ENCODE measurements at regions not wholly inside any gene's neighbourhood (a gene's known extent, or its start where the extent isn't known, plus 50 kb on each side); places are given as distances from the start of the nearest gene placed in this dataset.

GRCh38 chr3:40975711-40976121 lies 223.6 kb upstream of the CTNNB1 start:
- DNase-seq (ENCODE audit: low read depth in 2 of 3, low spot score in 2 of 3) = no peak

GRCh38 chr3:40976241-40976640 lies 223.1 kb upstream of the CTNNB1 start:
- DNase-seq (ENCODE audit: low read depth in 2 of 3, low spot score in 2 of 3) = no peak

GRCh38 chr3:40978442-40978841 lies 220.9 kb upstream of the CTNNB1 start:
- no peak for DNase-seq (ENCODE audit: low read depth in 2 of 3, low spot score in 2 of 3)

- DNase-seq (ENCODE audit: low read depth in 2 of 3, low spot score in 2 of 3) = no peak
Observed at GRCh38 chr3:40979962-40980361, 219.3 kb upstream of the CTNNB1 start.

- peak in 1 of 3 donors; percentile 24 for DNase-seq (ENCODE audit: low read depth in 2 of 3, low spot score in 2 of 3)
Observed at GRCh38 chr3:40980467-40980866, 218.8 kb upstream of the CTNNB1 start.

GRCh38 chr3:40985195-40985594 lies 214.1 kb upstream of the CTNNB1 start:
- DNase-seq (ENCODE audit: low read depth in 2 of 3, low spot score in 2 of 3) = peak in 1 of 3 donors; percentile 12

- DNase-seq (ENCODE audit: low read depth in 2 of 3, low spot score in 2 of 3) = no peak
Observed at GRCh38 chr3:40988468-40988867, 210.8 kb upstream of the CTNNB1 start.

- no peak for DNase-seq (ENCODE audit: low read depth in 2 of 3, low spot score in 2 of 3)
Observed at GRCh38 chr3:40989141-40990061, 209.9 kb upstream of the CTNNB1 start.

- DNase-seq (ENCODE audit: low read depth in 2 of 3, low spot score in 2 of 3) = no peak
Observed at GRCh38 chr3:40990062-40990456, 209.2 kb upstream of the CTNNB1 start.

- no peak for DNase-seq (ENCODE audit: low read depth in 2 of 3, low spot score in 2 of 3)
Observed at GRCh38 chr3:40992023-40992422, 207.3 kb upstream of the CTNNB1 start.

GRCh38 chr3:40994611-40995010 lies 204.7 kb upstream of the CTNNB1 start:
- DNase-seq (ENCODE audit: low read depth in 2 of 3, low spot score in 2 of 3) = no peak

GRCh38 chr3:40995271-40995670 lies 204.0 kb upstream of the CTNNB1 start:
- DNase-seq (ENCODE audit: low read depth in 2 of 3, low spot score in 2 of 3) = no peak

GRCh38 chr3:40996382-40996781 lies 202.9 kb upstream of the CTNNB1 start:
- no peak for DNase-seq (ENCODE audit: low read depth in 2 of 3, low spot score in 2 of 3)

- no peak for DNase-seq (ENCODE audit: low read depth in 2 of 3, low spot score in 2 of 3)
Observed at GRCh38 chr3:40996827-40997710, 202.2 kb upstream of the CTNNB1 start.

- DNase-seq (ENCODE audit: low read depth in 2 of 3, low spot score in 2 of 3) = no peak
Observed at GRCh38 chr3:40997711-40998519, 201.4 kb upstream of the CTNNB1 start.

- no peak for DNase-seq (ENCODE audit: low read depth in 2 of 3, low spot score in 2 of 3)
Observed at GRCh38 chr3:40999682-41000081, 199.6 kb upstream of the CTNNB1 start.

GRCh38 chr3:41000471-41000870 lies 198.8 kb upstream of the CTNNB1 start:
- no peak for DNase-seq (ENCODE audit: low read depth in 2 of 3, low spot score in 2 of 3)

GRCh38 chr3:41001556-41001955 lies 197.7 kb upstream of the CTNNB1 start:
- DNase-seq (ENCODE audit: low read depth in 2 of 3, low spot score in 2 of 3) = no peak

- no peak for DNase-seq (ENCODE audit: low read depth in 2 of 3, low spot score in 2 of 3)
Observed at GRCh38 chr3:41002104-41002503, 197.2 kb upstream of the CTNNB1 start.

- DNase-seq (ENCODE audit: low read depth in 2 of 3, low spot score in 2 of 3) = no peak
Observed at GRCh38 chr3:41007399-41007798, 191.9 kb upstream of the CTNNB1 start.

- no peak for DNase-seq (ENCODE audit: low read depth in 2 of 3, low spot score in 2 of 3)
Observed at GRCh38 chr3:41011854-41012253, 187.5 kb upstream of the CTNNB1 start.
